ENCODE measurements at regions not wholly inside any gene's neighbourhood (a gene's known extent, or its start where the extent isn't known, plus 50 kb on each side); places are given as distances from the start of the nearest gene placed in this dataset.

GRCh38 chr5:155598552-155598951 lies 585.0 kb downstream of the KIF4B start:
- BruUV-seq (replicated peaks) = no TSS peak

GRCh38 chr5:155605920-155606319 lies 592.4 kb downstream of the KIF4B start:
- H3K9me2 ChIP-seq (ENCODE audit: insufficient read depth, low read length) = no peaks in the 10 kb centered on the region
- no peak overlapping the region for H3K4me3 ChIP-seq (ENCODE audit: low read depth, low read length, poor library complexity, severe bottlenecking)
- no peaks in the 10 kb centered on the region for H3K79me2 ChIP-seq (ENCODE audit: insufficient read depth, low read depth, low read length)
- TF ChIP-seq EZH2phosphoT487 (IDR thresholded peaks at IDR 0.05; ENCODE audit: borderline replicate concordance, low read depth, low read length) (no peak), CTCF (conservative IDR thresholded peaks at IDR 0.05; ENCODE audit: low read length) (no peak)
- no peaks in the 10 kb centered on the region for H3K4me1 ChIP-seq (ENCODE audit: insufficient read depth, low read length, poor library complexity, severe bottlenecking)
- no peak overlapping the region for H3K4me2 ChIP-seq (ENCODE audit: low read length)
- no peaks in the 10 kb centered on the region for H4K20me1 ChIP-seq (ENCODE audit: insufficient read depth, low read length)
- H3K9me3 ChIP-seq (ENCODE audit: low read length) = no peaks in the 10 kb centered on the region
- no peak for DNase-seq (ENCODE audit: low spot score)
- no peaks in the 10 kb centered on the region for H3K36me3 ChIP-seq (ENCODE audit: insufficient read depth, low read length)
- H2AFZ ChIP-seq (ENCODE audit: low read length) = no peak overlapping the region
- intact Hi-C loops (cut with micrococcal nuclease; ENCODE audit: unreplicated experiment) = no loop called here
- ChIA-PET CTCF (ENCODE audit: unreplicated experiment) (no interaction called here), POLR2A (no interaction called here)
- H3K27ac ChIP-seq (ENCODE audit: low read depth, low read length, poor library complexity, severe bottlenecking) = no peak overlapping the region
- BruUV-seq (replicated peaks) = no TSS peak

More at GRCh38 chr5:155598552-155598951, 585.0 kb downstream of the KIF4B start:
- CTCF ChIA-PET (ENCODE audit: unreplicated experiment) = no interaction called here
- Histone ChIP-seq H3K36me3 (ENCODE audit: insufficient read depth, low read length) (no peaks in the 10 kb centered on the region), H3K79me2 (ENCODE audit: insufficient read depth, low read depth, low read length) (no peaks in the 10 kb centered on the region), H3K9me3 (ENCODE audit: low read length) (no peaks in the 10 kb centered on the region), H3K4me2 (ENCODE audit: low read length) (no peak overlapping the region), H4K20me1 (ENCODE audit: insufficient read depth, low read length) (no peaks in the 10 kb centered on the region), H2AFZ (ENCODE audit: low read length) (no peak overlapping the region), H3K4me3 (ENCODE audit: low read depth, low read length, poor library complexity, severe bottlenecking) (no peak overlapping the region), H3K9me2 (ENCODE audit: insufficient read depth, low read length) (no peaks in the 10 kb centered on the region), H3K4me1 (ENCODE audit: insufficient read depth, low read length, poor library complexity, severe bottlenecking) (no peaks in the 10 kb centered on the region), H3K27ac (ENCODE audit: low read depth, low read length, poor library complexity, severe bottlenecking) (no peak overlapping the region)
- POLR2A ChIA-PET = no interaction called here
- no peak for DNase-seq (ENCODE audit: low spot score)
- TF ChIP-seq CTCF (conservative IDR thresholded peaks at IDR 0.05; ENCODE audit: low read length) (no peak), EZH2phosphoT487 (IDR thresholded peaks at IDR 0.05; ENCODE audit: borderline replicate concordance, low read depth, low read length) (no peak)
- intact Hi-C loops (cut with micrococcal nuclease; ENCODE audit: unreplicated experiment) = no loop called here

- Histone ChIP-seq H2AFZ (ENCODE audit: low read length) (no peak overlapping the region), H3K4me2 (ENCODE audit: low read length) (no peak overlapping the region), H3K9me2 (ENCODE audit: insufficient read depth, low read length) (no peaks in the 10 kb centered on the region), H3K4me3 (ENCODE audit: low read depth, low read length, poor library complexity, severe bottlenecking) (no peak overlapping the region), H3K27ac (ENCODE audit: low read depth, low read length, poor library complexity, severe bottlenecking) (no peak overlapping the region), H3K4me1 (ENCODE audit: insufficient read depth, low read length, poor library complexity, severe bottlenecking) (no peaks in the 10 kb centered on the region), H3K79me2 (ENCODE audit: insufficient read depth, low read depth, low read length) (no peaks in the 10 kb centered on the region), H3K9me3 (ENCODE audit: low read length) (no peaks in the 10 kb centered on the region), H4K20me1 (ENCODE audit: insufficient read depth, low read length) (no peaks in the 10 kb centered on the region), H3K36me3 (ENCODE audit: insufficient read depth, low read length) (no peaks in the 10 kb centered on the region)
- TF ChIP-seq CTCF (conservative IDR thresholded peaks at IDR 0.05; ENCODE audit: low read length) = peak; percentile 86
- no peak for TF ChIP-seq EZH2phosphoT487 (IDR thresholded peaks at IDR 0.05; ENCODE audit: borderline replicate concordance, low read depth, low read length)
- no TSS peak for BruUV-seq (replicated peaks)
- POLR2A ChIA-PET = interaction anchor here (0.6 kb wide), 1 partner anchor 730 kb away, joined by 3 read pairs; no protein-coding TSS in a partner anchor
- peak; percentile 46 for DNase-seq (ENCODE audit: low spot score)
- intact Hi-C loops (cut with micrococcal nuclease; ENCODE audit: unreplicated experiment) = loop anchor here (5.0 kb wide), 1 partner anchor 1515 kb away; no protein-coding TSS in a partner anchor
- CTCF ChIA-PET (ENCODE audit: unreplicated experiment) = no interaction called here
Observed at GRCh38 chr5:155616779-155617392, 603.3 kb downstream of the KIF4B start.
